DMS114 treated with DMSO at 0.1 percent for 48 hours (cell line): ENCODE measurements at regions not wholly inside any gene's neighbourhood (a gene's known extent, or its start where the extent isn't known, plus 50 kb on each side); places are given as distances from the start of the nearest gene placed in this dataset.

Experiments
- DNase-seq: peaks from one replicate; lab custom pipeline; 2025; ENCODE audit not compliant: unreplicated experiment; lab: John Stamatoyannopoulos, UW

- DNase-seq: no peak
These were observed 104.1 kb downstream of the CNTN3 start for GRCh38 chr3:74510261-74510818.

GRCh38 chr3:74507691-74508090 lies 106.8 kb downstream of the CNTN3 start:
- no peak for DNase-seq

- DNase-seq: no peak
These were observed 108.2 kb downstream of the CNTN3 start for GRCh38 chr3:74506246-74506645.

GRCh38 chr3:74501007-74501406 lies 113.5 kb downstream of the CNTN3 start:
- DNase-seq: no peak

- no peak for DNase-seq
These were observed 114.2 kb downstream of the CNTN3 start for GRCh38 chr3:74500257-74500656.

- DNase-seq: no peak
These were observed 122.6 kb downstream of the CNTN3 start for GRCh38 chr3:74491874-74492273.

- no peak for DNase-seq
These were observed 125.2 kb downstream of the CNTN3 start for GRCh38 chr3:74489050-74489792.

- no peak for DNase-seq
These were observed 134.5 kb downstream of the CNTN3 start for GRCh38 chr3:74479915-74480314.

GRCh38 chr3:74470313-74470712 lies 144.1 kb downstream of the CNTN3 start:
- DNase-seq: no peak

- no peak for DNase-seq
These were observed 144.7 kb downstream of the CNTN3 start for GRCh38 chr3:74469713-74470112.

GRCh38 chr3:74469151-74469550 lies 145.3 kb downstream of the CNTN3 start:
- no peak for DNase-seq

- DNase-seq: no peak
These were observed 148.6 kb downstream of the CNTN3 start for GRCh38 chr3:74465715-74466410.

GRCh38 chr3:74463515-74463914 lies 150.9 kb downstream of the CNTN3 start:
- no peak for DNase-seq

- DNase-seq: no peak
These were observed 158.3 kb downstream of the CNTN3 start for GRCh38 chr3:74456166-74456565.

GRCh38 chr3:74447221-74447620 lies 167.2 kb downstream of the CNTN3 start:
- no peak for DNase-seq

- no peak for DNase-seq
These were observed 168.9 kb downstream of the CNTN3 start for GRCh38 chr3:74445541-74445940.

GRCh38 chr3:74443102-74443501 lies 171.4 kb downstream of the CNTN3 start:
- no peak for DNase-seq

GRCh38 chr3:74442683-74443082 lies 171.8 kb downstream of the CNTN3 start:
- no peak for DNase-seq

GRCh38 chr3:74442068-74442467 lies 172.4 kb downstream of the CNTN3 start:
- DNase-seq: no peak

GRCh38 chr3:74436184-74436583 lies 178.3 kb downstream of the CNTN3 start:
- no peak for DNase-seq

- no peak for DNase-seq
These were observed 178.8 kb downstream of the CNTN3 start for GRCh38 chr3:74435631-74436030.

- DNase-seq: no peak
These were observed 180.1 kb downstream of the CNTN3 start for GRCh38 chr3:74434406-74434805.
